NB4 (cell line): ENCODE measurements at regions not wholly inside any gene's neighbourhood (a gene's known extent, or its start where the extent isn't known, plus 50 kb on each side); places are given as distances from the start of the nearest gene placed in this dataset.

Source experiments
- CTCF ChIP-seq: IDR thresholded peaks from one replicate; pipeline ENCODE4 v1.5.1; 2012; ENCODE audit warnings: low read depth, low read length
- MYC ChIP-seq: IDR thresholded peaks from 2 replicates; pipeline ENCODE4 v1.6.1; 2011; ENCODE audit warnings: low read depth, low read length
- POLR2A ChIP-seq: IDR thresholded peaks from 2 replicates; pipeline ENCODE4 v1.6.1; 2011; ENCODE audit warnings: mild to moderate bottlenecking; ENCODE audit not compliant: insufficient read length; ENCODE audit errors: extremely low read depth
- TF ChIP-seq, protein P1 (sequence below): IDR thresholded peaks from 2 replicates; pipeline ENCODE4 v1.6.1; 2011; ENCODE audit warnings: low read depth, low read length

DNA sequence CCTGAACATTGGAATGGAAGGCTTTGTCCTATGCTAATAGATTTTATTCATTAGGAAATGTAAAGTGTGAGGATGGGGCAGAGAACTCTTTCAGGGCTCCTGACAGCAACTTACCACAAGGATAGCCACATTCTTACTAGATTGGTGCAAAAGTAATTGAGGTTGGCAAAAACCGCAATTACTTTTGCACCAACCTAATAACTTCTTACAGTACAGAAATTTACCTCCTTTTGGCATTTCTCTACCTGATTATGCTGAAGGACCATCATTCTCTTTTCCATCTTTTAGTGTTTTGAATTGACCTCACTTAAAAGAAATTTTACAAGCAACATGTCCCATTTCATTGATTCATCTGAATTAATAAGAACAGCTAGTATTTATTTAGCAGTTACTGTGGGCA, 109.2 kb upstream of the AP1S2 start:
- TF ChIP-seq CTCF: no peak
- TF ChIP-seq MYC: no peak
- TF ChIP-seq, protein P1, sequence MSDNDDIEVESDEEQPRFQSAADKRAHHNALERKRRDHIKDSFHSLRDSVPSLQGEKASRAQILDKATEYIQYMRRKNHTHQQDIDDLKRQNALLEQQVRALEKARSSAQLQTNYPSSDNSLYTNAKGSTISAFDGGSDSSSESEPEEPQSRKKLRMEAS: no peak
- TF ChIP-seq POLR2A: no peak
